Right lobe of liver (tissue), 6 donors: ENCODE measurements at regions not wholly inside any gene's neighbourhood (a gene's known extent, or its start where the extent isn't known, plus 50 kb on each side); places are given as distances from the start of the nearest gene placed in this dataset.
"Not testable (repeated sequence)": the region's sequence is repeated elsewhere in the genome, so short reads cannot be mapped to it uniquely, and the experiment has no call there.

Experiments used
- ATAC-seq, 4 donors: fragments of 200-7000 bp; cut with Tn5 transposase; one replicate each; pipeline ENCODE4 v1.9.1; 2020; ENCODE audit warnings: mild to moderate bottlenecking in 4 of 4, moderate library complexity in 4 of 4
- DNase-seq, 3 donors: peaks; one replicate each; pipeline ENCODE4 v3.0.0-alpha.2; 2020
- H3K27ac ChIP-seq, 3 donors: fragments of 200-600 bp; one replicate each; pipeline ENCODE4 v1.8.0; 2022
- H3K27me3 ChIP-seq, 2 donors: fragments of 200-600 bp; one replicate each; pipeline ENCODE4 v1.8.0; 2022
- H3K36me3 ChIP-seq, 4 donors: fragments of 200-600 bp; sonication (generic) in 1 of 4; one replicate each; pipeline versions ENCODE4 v1.5.1 to v1.8.0; 2017 to 2022; ENCODE audit warnings: control low read depth in 1 of 4
- H3K4me1 ChIP-seq, 4 donors: fragments of 200-600 bp; sonication (generic) in 1 of 4; one replicate each; pipeline versions ENCODE4 v1.5.1 to v1.8.0; 2017 to 2022; ENCODE audit warnings: control low read depth in 1 of 4
- H3K4me3 ChIP-seq, 3 donors: fragments of 200-600 bp; one replicate each; pipeline ENCODE4 v1.8.0; 2022
- H3K9me3 ChIP-seq, 4 donors: fragments of 200-600 bp; sonication (generic) in 1 of 4; one replicate each; pipeline versions ENCODE4 v1.5.1 to v1.8.0; 2017 to 2022; ENCODE audit warnings: control low read depth in 1 of 4
- CTCF ChIP-seq, 4 donors: fragments of 200-600 bp in 3 of 4; fragments of 450-650 bp in 1 of 4; IDR thresholded peaks; one replicate each; pipeline versions ENCODE4 v1.5.1 to v1.8.0; 2016 to 2022; ENCODE audit warnings: antibody characterized with exemption in 4 of 4, mild to moderate bottlenecking in 2 of 4
- POLR2A ChIP-seq: fragments of 450-650 bp; IDR thresholded peaks from one replicate; pipeline ENCODE4 v1.6.1; 2017; ENCODE audit warnings: antibody characterized with exemption, mild to moderate bottlenecking
- WGBS: methylation state at CpG from one replicate; pipeline ENCODE4 v1.1.6; 2018; ENCODE audit warnings: low coverage, low lambda C conversion rate; ENCODE audit not compliant: insufficient coverage; ENCODE audit errors: missing lambda C conversion rate; 5-methylcytosine and 5-hydroxymethylcytosine counted together
- intact Hi-C, 2 donors: fragments of 100-400 bp; cut with DNase I; formaldehyde crosslinking; loops; one replicate each; pipeline versions ENCODE4 v1.11.2 to v1.14.1; 2022
- donor health status: DM: no; HTN: yes; CAD: no.
- donor health status: DM: no; HTN: no; CAD: no.
- donor health status: DM: no; HTN: no; CAD: no.
- donor health status: DM: no; HTN: yes; CAD: no.
- donor health status: DM: no; HTN: yes; CAD: no.

GRCh38 chr14:105857220-105857825 is 330.9 kb downstream of the TMEM121 start:
- DNase-seq: peak in 2 of 3 donors; percentile 14 to 54

GRCh38 chr14:105857826-105858675 is 331.7 kb downstream of the TMEM121 start:
- Histone ChIP-seq H3K4me3 (no peak overlapping the region), H3K27me3 (no peaks in the 10 kb centered on the region), H3K9me3 (no peaks in the 10 kb centered on the region), H3K4me1 (no peaks in the 10 kb centered on the region), H3K36me3 (no peaks in the 10 kb centered on the region), H3K27ac (no peak overlapping the region)
- TF ChIP-seq POLR2A (no peak), CTCF (IDR thresholded peaks at IDR 0.05) (no peak)
- no CpG with 5 or more reads among the region's 9 CpGs for WGBS
- intact Hi-C loops: no loop called here
- peak; percentile 18 to 51 (median 43) for DNase-seq
- peak in 2 of 4 donors; percentile 9 to 15 for ATAC-seq

More at GRCh38 chr14:105857220-105857825, 330.9 kb downstream of the TMEM121 start:
- Histone ChIP-seq H3K4me3 (no peak overlapping the region), H3K36me3 (no peaks in the 10 kb centered on the region), H3K27me3 (no peaks in the 10 kb centered on the region), H3K9me3 (no peaks in the 10 kb centered on the region), H3K4me1 (no peaks in the 10 kb centered on the region), H3K27ac (no peak overlapping the region)
- no peak for ATAC-seq
- intact Hi-C loops: no loop called here
- WGBS: 20% methylated on average over 1 of the region's 1 CpG
- no peak for TF ChIP-seq POLR2A
- TF ChIP-seq CTCF (IDR thresholded peaks at IDR 0.05): no peak

DNA sequence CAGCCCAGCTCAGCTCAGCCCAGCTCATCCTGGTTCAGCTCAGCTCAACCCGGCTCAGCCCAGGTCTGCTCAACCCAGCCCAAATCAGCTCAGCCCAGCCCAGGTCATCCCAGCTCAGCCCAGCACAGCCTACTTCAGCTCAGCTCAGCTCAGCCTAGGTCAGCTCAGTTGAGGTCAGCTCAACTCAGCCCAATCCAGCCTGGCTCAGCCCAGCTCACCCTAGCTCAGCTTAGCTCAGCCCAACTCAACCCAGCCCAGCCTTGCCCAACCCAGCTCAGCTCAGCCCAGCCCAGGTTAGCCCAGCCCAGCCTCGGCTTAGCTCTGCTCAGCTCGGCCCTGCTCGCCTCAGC is 332.3 kb downstream of the TMEM121 start:
- Histone ChIP-seq H3K36me3 (no peaks in the 10 kb centered on the region), H3K27me3 (no peaks in the 10 kb centered on the region), H3K4me1 (no peaks in the 10 kb centered on the region), H3K4me3 (no peak overlapping the region), H3K9me3 (no peaks in the 10 kb centered on the region), H3K27ac (no peak overlapping the region)
- ATAC-seq (peak in 1 of 4 donors; percentile 6), DNase-seq (peak in 2 of 3 donors; percentile 16 to 18)
- intact Hi-C loops: no loop called here
- TF ChIP-seq CTCF (IDR thresholded peaks at IDR 0.05): no peak
- no peak for TF ChIP-seq POLR2A
- WGBS: 33% methylated on average over 1 of the region's 4 CpGs

DNA sequence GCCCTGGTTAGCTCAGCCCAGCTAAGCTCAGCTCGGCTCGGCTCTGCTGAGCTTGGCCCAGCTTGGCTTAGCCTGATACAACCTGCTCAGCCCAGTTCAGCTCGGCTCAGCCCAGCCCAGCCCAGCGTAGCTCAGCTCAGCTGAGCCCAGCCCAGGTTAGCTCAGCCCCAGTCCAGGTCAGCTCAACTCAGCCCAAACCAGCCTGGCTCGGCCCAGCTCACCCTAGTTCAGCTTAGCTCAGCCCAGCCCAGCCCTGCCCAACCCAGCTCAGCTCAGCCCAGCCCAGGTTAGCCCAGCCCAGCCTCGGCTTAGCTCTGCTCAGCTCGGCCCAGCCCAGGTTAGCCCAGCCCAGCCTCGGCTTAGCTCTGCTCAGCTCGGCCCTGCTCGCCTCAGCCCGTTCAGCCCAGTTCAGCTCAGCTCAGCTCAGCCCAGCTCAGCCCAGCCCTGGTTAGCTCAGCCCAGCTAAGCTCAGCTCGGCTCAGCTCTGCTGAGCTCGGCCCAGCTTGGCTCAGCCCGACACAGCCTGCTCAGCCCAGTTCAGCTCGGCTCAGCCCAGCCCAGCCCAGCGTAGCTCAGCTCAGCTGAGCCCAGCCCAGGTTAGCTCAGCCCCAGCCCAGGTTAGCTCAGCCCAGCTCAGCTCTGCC is 332.8 kb downstream of the TMEM121 start:
- WGBS: 73% methylated on average over 2 of the region's 16 CpGs
- ATAC-seq, H3K4me3 ChIP-seq, H3K27ac ChIP-seq, H3K27me3 ChIP-seq, H3K4me1 ChIP-seq, H3K36me3 ChIP-seq, intact Hi-C loops, H3K9me3 ChIP-seq: not testable (repeated sequence)
- DNase-seq: peak; percentile 16 to 33 (median 31)
